HCT116 (cell line): ENCODE measurements at regions not wholly inside any gene's neighbourhood (a gene's known extent, or its start where the extent isn't known, plus 50 kb on each side); places are given as distances from the start of the nearest gene placed in this dataset.

Experiments
- ATAC-seq: fragments of 200-7000 bp; cut with Tn5 transposase; 2 replicates; pipeline ENCODE4 v1.9.1; 2020; ENCODE audit warnings: mild to moderate bottlenecking, moderate library complexity
- BruUV-seq: library from RNA; stranded (reverse); fragments of 400-500 nt; replicated peaks from 2 replicates; lab custom pipeline; 2021; lab: Mats Ljungman, UMichigan
- CTCF ChIA-PET: fragments of 300-600 bp; sonication (Branson Sonifier 250); formaldehyde crosslinking; loops from one replicate; lab custom pipeline; 2021; ENCODE audit warnings: antibody characterized with exemption; lab: Charles Lee
- POLR2A ChIA-PET: fragments of 300-600, 350-600 bp; sonication (Branson Sonifier 250); formaldehyde crosslinking; loops from one replicate; lab custom pipeline; 2021; ENCODE audit warnings: antibody characterized with exemption; lab: Charles Lee
- RAD21 ChIA-PET, 2 experiments: fragments of 300-600 bp; sonication (Branson Sonifier 250); formaldehyde crosslinking; loops; one replicate each; lab custom pipeline; 2023; ENCODE audit warnings: low total read pairs in 2 of 2; ENCODE audit not compliant: uncharacterized antibody in 2 of 2, unreplicated experiment in 2 of 2, low non-redundant PET in 1 of 2; lab: Charles Lee
- DNase-seq: peaks from one replicate; pipeline ENCODE4 v3.0.0-alpha.2; 2010; ENCODE audit warnings: low read depth, low spot score
- H2AFZ ChIP-seq: fragments of 200-600 bp; shearing (Covaris generic), sonication (generic); 2 replicates; pipeline ENCODE4 v1.6.1; 2017; ENCODE audit warnings: low read depth, mixed run types, mixed read lengths, antibody characterized with exemption, low read length; ENCODE audit not compliant: poor library complexity, severe bottlenecking
- H3K27ac ChIP-seq: 2 replicates; pipeline ENCODE4 v1.5.1; 2012; ENCODE audit warnings: low read depth, low read length
- H3K27me3 ChIP-seq: fragments of 200-600 bp; sonication (generic); 2 replicates; pipeline ENCODE4 v1.6.1; 2016; ENCODE audit warnings: mixed run types, low read length, mixed read lengths; ENCODE audit not compliant: insufficient read depth
- H3K36me3 ChIP-seq, 2 experiments: fragments of 200-500 bp in 1 of 2; fragments of 200-600 bp in 1 of 2; sonication (Bioruptor generic) in 1 of 2; sonication (generic) in 1 of 2; 2 replicates each; pipeline versions ENCODE4 v1.5.1 to v1.6.1; 2014 to 2016; ENCODE audit warnings: low read length in 2 of 2, inconsistent platforms in 1 of 2, mixed read lengths in 1 of 2, mixed run types in 1 of 2; ENCODE audit not compliant: insufficient read depth in 2 of 2, control insufficient read depth in 1 of 2
- H3K4me1 ChIP-seq, 2 experiments: fragments of 200-600 bp in 1 of 2; sonication (generic) in 1 of 2; 2 replicates each; pipeline versions ENCODE4 v1.5.1 to v1.6.1; 2012 to 2017; ENCODE audit warnings: low read length in 2 of 2, inconsistent platforms in 1 of 2, mild to moderate bottlenecking in 1 of 2, mixed read lengths in 1 of 2, mixed run types in 1 of 2, moderate library complexity in 1 of 2; ENCODE audit not compliant: insufficient read depth in 2 of 2, control insufficient read depth in 1 of 2
- H3K4me2 ChIP-seq: fragments of 200-600 bp; sonication (generic); 2 replicates; pipeline ENCODE4 v1.6.1; 2017; ENCODE audit warnings: mixed run types, low read length, mixed read lengths
- H3K4me3 ChIP-seq, 2 experiments: fragments of 200-600 bp in 1 of 2; sonication (generic) in 1 of 2; replicated peaks in 1 of 2; 2 replicates each; pipeline ENCODE4 v1.5.1; 2011 to 2016; ENCODE audit warnings: low read length in 2 of 2, control low read depth in 1 of 2, low read depth in 1 of 2, mild to moderate bottlenecking in 1 of 2, mixed read lengths in 1 of 2, mixed run types in 1 of 2
- H3K79me2 ChIP-seq: fragments of 200-600 bp; sonication (generic); 2 replicates; pipeline ENCODE4 v1.6.1; 2017; ENCODE audit warnings: mild to moderate bottlenecking, mixed run types, low read length, moderate library complexity, mixed read lengths; ENCODE audit not compliant: insufficient read depth
- H3K9ac ChIP-seq: fragments of 200-600 bp; sonication (generic); 2 replicates; pipeline ENCODE4 v1.6.1; 2016; ENCODE audit warnings: low read length, mixed read lengths
- H3K9me2 ChIP-seq: fragments of 200-600 bp; sonication (generic), shearing (Covaris generic); 2 replicates; pipeline ENCODE4 v1.6.1; 2017; ENCODE audit warnings: mixed run types, mild to moderate bottlenecking, moderate library complexity; ENCODE audit not compliant: insufficient read depth
- H3K9me3 ChIP-seq, 2 experiments: fragments of 200-500 bp in 1 of 2; fragments of 200-600 bp in 1 of 2; sonication (Bioruptor generic) in 1 of 2; sonication (generic) in 1 of 2; 2 replicates each; pipeline ENCODE4 v1.6.1; 2014 to 2017; ENCODE audit warnings: low read length in 2 of 2, mixed read lengths in 2 of 2, inconsistent platforms in 1 of 2, low read depth in 1 of 2, mild to moderate bottlenecking in 1 of 2, mixed run types in 1 of 2, moderate library complexity in 1 of 2; ENCODE audit not compliant: control insufficient read depth in 1 of 2, insufficient read depth in 1 of 2
- H4K20me1 ChIP-seq: fragments of 200-600 bp; sonication (generic), shearing (Covaris generic); 2 replicates; pipeline ENCODE4 v1.6.1; 2017; ENCODE audit warnings: mixed run types, mild to moderate bottlenecking, moderate library complexity; ENCODE audit not compliant: insufficient read depth
- ATF3 ChIP-seq: IDR thresholded peaks from 2 replicates; pipeline ENCODE4 v1.6.1; 2012
- CEBPB ChIP-seq: IDR thresholded peaks from 2 replicates; pipeline ENCODE4 v1.6.1; 2012; ENCODE audit warnings: low read depth
- EGR1 ChIP-seq: IDR thresholded peaks from 2 replicates; pipeline ENCODE4 v1.6.1; 2012; ENCODE audit warnings: low read depth
- ELF1 ChIP-seq: IDR thresholded peaks from 2 replicates; pipeline ENCODE4 v1.6.1; 2012; ENCODE audit warnings: low read depth, borderline replicate concordance
- EZH2phosphoT487 ChIP-seq: fragments of 200-600 bp; IDR thresholded peaks from 2 replicates; pipeline ENCODE4 v1.6.1; 2018; ENCODE audit warnings: antibody characterized with exemption, borderline replicate concordance
- JUND ChIP-seq: IDR thresholded peaks from 2 replicates; pipeline ENCODE4 v1.6.1; 2012
- MAX ChIP-seq: IDR thresholded peaks from 2 replicates; pipeline ENCODE4 v1.6.1; 2012
- POLR2A ChIP-seq: IDR thresholded peaks from 2 replicates; pipeline ENCODE4 v1.7.0; 2011; ENCODE audit warnings: borderline replicate concordance; ENCODE audit not compliant: insufficient read depth, insufficient read length; ENCODE audit errors: extremely low read depth
- RAD21 ChIP-seq: IDR thresholded peaks from 2 replicates; pipeline ENCODE4 v1.6.1; 2012; ENCODE audit warnings: low read depth, mild to moderate bottlenecking
- SIN3A ChIP-seq: IDR thresholded peaks from 2 replicates; pipeline ENCODE4 v1.6.1; 2012; ENCODE audit warnings: low read depth
- SP1 ChIP-seq: IDR thresholded peaks from 2 replicates; pipeline ENCODE4 v1.6.1; 2012; ENCODE audit warnings: low read depth
- SRF ChIP-seq: IDR thresholded peaks from 2 replicates; pipeline ENCODE4 v1.6.1; 2012; ENCODE audit warnings: low read depth
- TCF7L2 ChIP-seq: IDR thresholded peaks from 2 replicates; pipeline ENCODE4 v1.7.0; 2011; ENCODE audit warnings: borderline replicate concordance, inconsistent platforms; ENCODE audit not compliant: insufficient read depth, insufficient read length; ENCODE audit errors: extremely low read depth
- YY1 ChIP-seq: IDR thresholded peaks from 2 replicates; pipeline ENCODE4 v1.6.1; 2011; ENCODE audit warnings: low read length, low read depth, moderate library complexity, mild to moderate bottlenecking; ENCODE audit not compliant: insufficient replicate concordance; ENCODE audit errors: extremely low read depth
- ZFX ChIP-seq: fragments of 450-650 bp; IDR thresholded peaks from 2 replicates; pipeline ENCODE4 v1.6.1; 2017
- ZNF274 ChIP-seq: fragments of 200-500 bp; sonication (Bioruptor generic); IDR thresholded peaks from 2 replicates; pipeline ENCODE4 v1.6.1; 2014; ENCODE audit warnings: mild to moderate bottlenecking, low read depth, low read length, inconsistent platforms
- intact Hi-C: fragments of 100-400 bp; cut with micrococcal nuclease; formaldehyde crosslinking; loops from 2 replicates; pipeline ENCODE4 v1.10.0; 2022
- TF ChIP-seq, protein P1 (sequence below): IDR thresholded peaks from 2 replicates; pipeline ENCODE4 v1.6.1; 2012; ENCODE audit warnings: low read depth

DNA sequence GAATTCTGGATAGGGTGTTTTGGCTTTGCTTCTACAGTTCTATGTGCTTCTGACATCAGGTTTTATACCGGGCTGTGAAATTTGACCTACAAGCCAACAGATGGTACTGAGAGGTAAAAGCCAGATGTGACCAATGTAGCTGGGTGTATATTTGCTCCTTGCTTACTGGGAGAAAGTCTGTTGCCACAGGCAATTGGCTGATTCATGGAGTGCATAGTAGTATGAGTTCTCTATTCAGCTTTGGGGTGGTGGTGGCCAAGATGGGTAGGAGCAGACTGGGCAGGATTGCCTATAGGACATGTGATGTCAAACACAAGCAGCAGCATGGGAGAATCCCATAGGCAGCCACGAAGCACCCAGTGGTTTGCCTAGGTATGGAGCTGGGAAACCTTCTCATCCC is 1827.0 kb downstream of the C4orf33 start:
- no peaks in the 10 kb centered on the region for H3K27me3 ChIP-seq
- H3K4me2 ChIP-seq, result no peak overlapping the region
- RAD21 ChIA-PET, result no interaction called here
- no peaks in the 10 kb centered on the region for H3K79me2 ChIP-seq
- H3K36me3 ChIP-seq, result no peaks in the 10 kb centered on the region
- DNase-seq (no peak), ATAC-seq (no peak)
- H3K4me3 ChIP-seq, result no peak overlapping the region
- no peaks in the 10 kb centered on the region for H3K9me2 ChIP-seq
- no peaks in the 10 kb centered on the region for H3K4me1 ChIP-seq
- H3K9ac ChIP-seq, result no peak overlapping the region
- intact Hi-C loops, result no loop called here
- TF ChIP-seq ZNF274, result peak; percentile 36; the same call in 1 of the 2 replicates
- no peak for TF ChIP-seq TCF7L2
- TF ChIP-seq ZFX, result no peak
- TF ChIP-seq, all 23 proteins: peak for 1
- ChIA-PET POLR2A (no interaction called here), CTCF (no interaction called here)
- no peak overlapping the region for H3K27ac ChIP-seq
- H2AFZ ChIP-seq, result no peak overlapping the region
- BruUV-seq, result no TSS peak
- peaks cover 0 to 8% of the 10 kb centered on the region in 2 experiments; a peak in 1 of 4 replicates for H3K9me3 ChIP-seq
- H4K20me1 ChIP-seq, result no peaks in the 10 kb centered on the region

GRCh38 chr4:130955520-130955919 is 1859.6 kb downstream of the C4orf33 start:
- no peak for TF ChIP-seq ELF1
- no peak for TF ChIP-seq ATF3
- TF ChIP-seq SIN3A, result no peak
- TF ChIP-seq ZNF274, result no peak
- TF ChIP-seq MAX, result no peak
- TF ChIP-seq EGR1, result no peak
- TF ChIP-seq JUND, result no peak
- no peak for TF ChIP-seq YY1
- no peak for TF ChIP-seq SRF
- TF ChIP-seq EZH2phosphoT487, result no peak
- no peak for TF ChIP-seq RAD21
- TF ChIP-seq, protein P1, sequence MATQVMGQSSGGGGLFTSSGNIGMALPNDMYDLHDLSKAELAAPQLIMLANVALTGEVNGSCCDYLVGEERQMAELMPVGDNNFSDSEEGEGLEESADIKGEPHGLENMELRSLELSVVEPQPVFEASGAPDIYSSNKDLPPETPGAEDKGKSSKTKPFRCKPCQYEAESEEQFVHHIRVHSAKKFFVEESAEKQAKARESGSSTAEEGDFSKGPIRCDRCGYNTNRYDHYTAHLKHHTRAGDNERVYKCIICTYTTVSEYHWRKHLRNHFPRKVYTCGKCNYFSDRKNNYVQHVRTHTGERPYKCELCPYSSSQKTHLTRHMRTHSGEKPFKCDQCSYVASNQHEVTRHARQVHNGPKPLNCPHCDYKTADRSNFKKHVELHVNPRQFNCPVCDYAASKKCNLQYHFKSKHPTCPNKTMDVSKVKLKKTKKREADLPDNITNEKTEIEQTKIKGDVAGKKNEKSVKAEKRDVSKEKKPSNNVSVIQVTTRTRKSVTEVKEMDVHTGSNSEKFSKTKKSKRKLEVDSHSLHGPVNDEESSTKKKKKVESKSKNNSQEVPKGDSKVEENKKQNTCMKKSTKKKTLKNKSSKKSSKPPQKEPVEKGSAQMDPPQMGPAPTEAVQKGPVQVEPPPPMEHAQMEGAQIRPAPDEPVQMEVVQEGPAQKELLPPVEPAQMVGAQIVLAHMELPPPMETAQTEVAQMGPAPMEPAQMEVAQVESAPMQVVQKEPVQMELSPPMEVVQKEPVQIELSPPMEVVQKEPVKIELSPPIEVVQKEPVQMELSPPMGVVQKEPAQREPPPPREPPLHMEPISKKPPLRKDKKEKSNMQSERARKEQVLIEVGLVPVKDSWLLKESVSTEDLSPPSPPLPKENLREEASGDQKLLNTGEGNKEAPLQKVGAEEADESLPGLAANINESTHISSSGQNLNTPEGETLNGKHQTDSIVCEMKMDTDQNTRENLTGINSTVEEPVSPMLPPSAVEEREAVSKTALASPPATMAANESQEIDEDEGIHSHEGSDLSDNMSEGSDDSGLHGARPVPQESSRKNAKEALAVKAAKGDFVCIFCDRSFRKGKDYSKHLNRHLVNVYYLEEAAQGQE, result no peak
- TF ChIP-seq ZFX, result no peak
- no peak for TF ChIP-seq POLR2A
- no peak for TF ChIP-seq CEBPB
- TF ChIP-seq SP1, result no peak
- TF ChIP-seq, all 23 proteins: peak for 0
- H3K4me2 ChIP-seq, result no peak overlapping the region
- H3K79me2 ChIP-seq, result no peaks in the 10 kb centered on the region
- H3K27me3 ChIP-seq, result no peaks in the 10 kb centered on the region
- H3K36me3 ChIP-seq, result no peaks in the 10 kb centered on the region
- ATAC-seq (no peak), DNase-seq (no peak)
- BruUV-seq, result no TSS peak
- H3K9me2 ChIP-seq, result no peaks in the 10 kb centered on the region
- no peak overlapping the region for H2AFZ ChIP-seq
- H4K20me1 ChIP-seq, result no peaks in the 10 kb centered on the region
- H3K9ac ChIP-seq, result no peak overlapping the region
- POLR2A ChIA-PET, result no interaction called here
- no peak overlapping the region for H3K4me3 ChIP-seq
- intact Hi-C loops, result no loop called here
- no peaks in the 10 kb centered on the region for H3K9me3 ChIP-seq
- no peak overlapping the region for H3K27ac ChIP-seq
- CTCF ChIA-PET, result no interaction called here
- RAD21 ChIA-PET, result no interaction called here
- no peaks in the 10 kb centered on the region for H3K4me1 ChIP-seq
